GM12878 (cell line): ENCODE measurements at regions not wholly inside any gene's neighbourhood (a gene's known extent, or its start where the extent isn't known, plus 50 kb on each side); places are given as distances from the start of the nearest gene placed in this dataset.

Source experiments
- BCL3 ChIP-seq: IDR thresholded peaks from 2 replicates; pipeline ENCODE4 v1.6.1; 2011; ENCODE audit warnings: borderline replicate concordance, low read depth, mild to moderate bottlenecking, moderate library complexity, low read length; ENCODE audit not compliant: insufficient read depth, poor library complexity, severe bottlenecking
- CREB1 ChIP-seq: IDR thresholded peaks from 2 replicates; pipeline ENCODE4 v1.6.1; 2012; ENCODE audit warnings: low read depth, mild to moderate bottlenecking, inconsistent platforms
- CTCF ChIP-seq, 3 experiments: IDR thresholded peaks in 2 of 3; conservative IDR thresholded peaks in 1 of 3; 2 replicates each; pipeline ENCODE4 v1.5.1; 2011; ENCODE audit warnings: low read depth in 3 of 3, low read length in 3 of 3, mild to moderate bottlenecking in 3 of 3, control low read depth in 2 of 3, moderate library complexity in 2 of 3, inconsistent platforms in 1 of 3, mixed read lengths in 1 of 3; ENCODE audit not compliant: control insufficient read depth in 2 of 3, insufficient read depth in 1 of 3; ENCODE audit errors: extremely low read depth in 1 of 3
- EZH2 ChIP-seq: IDR thresholded peaks from 2 replicates; pipeline ENCODE4 v1.6.1; 2012; ENCODE audit warnings: low read depth, mild to moderate bottlenecking, control low read depth, inconsistent platforms, low read length, borderline replicate concordance; ENCODE audit not compliant: control insufficient read depth
- HDAC6 ChIP-seq: fragments of 200-600 bp; sonication (generic); IDR thresholded peaks from one replicate; pipeline ENCODE4 v1.8.0; 2017; ENCODE audit warnings: antibody characterized with exemption; ENCODE audit not compliant: unreplicated experiment
- JUNB ChIP-seq: IDR thresholded peaks from 2 replicates; pipeline ENCODE4 v1.6.1; 2016; ENCODE audit warnings: antibody characterized with exemption, mild to moderate bottlenecking
- PAX8 ChIP-seq: fragments of 450-650 bp; IDR thresholded peaks from 2 replicates; pipeline ENCODE4 v1.6.1; 2017; ENCODE audit warnings: mild to moderate bottlenecking, moderate library complexity
- POLR2A ChIP-seq: IDR thresholded peaks from 2 replicates; pipeline ENCODE4 v1.6.1; 2011; ENCODE audit warnings: low read depth, mild to moderate bottlenecking, low read length
- SREBF2 ChIP-seq: IDR thresholded peaks from 2 replicates; pipeline ENCODE4 v1.6.1; 2012; ENCODE audit warnings: mild to moderate bottlenecking, low read length
- TARDBP ChIP-seq: IDR thresholded peaks from 2 replicates; pipeline ENCODE4 v1.6.1; 2016; ENCODE audit warnings: borderline replicate concordance
- YY1 ChIP-seq: IDR thresholded peaks from 2 replicates; pipeline ENCODE4 v1.6.1; 2011; ENCODE audit warnings: low read depth, mild to moderate bottlenecking, low read length

GRCh38 chr12:102616692-102617091, 136.3 kb upstream of the IGF1 start:
- TF ChIP-seq SREBF2 (no peak), CTCF (IDR thresholded peaks at IDR 0.05 in 2 of 3, conservative IDR thresholded peaks at IDR 0.05 in 1 of 3; ENCODE audit: control insufficient read depth in 2 of 3, extremely low read depth in 1 of 3, insufficient read depth in 1 of 3, low read depth in 3 of 3, low read length in 3 of 3) (no peak), HDAC6 (no peak), EZH2 (no peak), BCL3 (no peak), POLR2A (no peak), YY1 (no peak), JUNB (no peak), CREB1 (no peak), TARDBP (no peak), PAX8 (no peak)
